GM04504 (cell line): ENCODE measurements at regions not wholly inside any gene's neighbourhood (a gene's known extent, or its start where the extent isn't known, plus 50 kb on each side); places are given as distances from the start of the nearest gene placed in this dataset.
A peak's percentile ranks its signal among the peaks of the same experiment; 100 is the strongest.
"Not testable (repeated sequence)": the region's sequence is repeated elsewhere in the genome, so short reads cannot be mapped to it uniquely, and the experiment has no call there.

ENCODE experiments used
- DNase-seq: peaks from one replicate; pipeline ENCODE4 v3.0.0-alpha.2; 2012; ENCODE audit warnings: low read depth

DNA sequence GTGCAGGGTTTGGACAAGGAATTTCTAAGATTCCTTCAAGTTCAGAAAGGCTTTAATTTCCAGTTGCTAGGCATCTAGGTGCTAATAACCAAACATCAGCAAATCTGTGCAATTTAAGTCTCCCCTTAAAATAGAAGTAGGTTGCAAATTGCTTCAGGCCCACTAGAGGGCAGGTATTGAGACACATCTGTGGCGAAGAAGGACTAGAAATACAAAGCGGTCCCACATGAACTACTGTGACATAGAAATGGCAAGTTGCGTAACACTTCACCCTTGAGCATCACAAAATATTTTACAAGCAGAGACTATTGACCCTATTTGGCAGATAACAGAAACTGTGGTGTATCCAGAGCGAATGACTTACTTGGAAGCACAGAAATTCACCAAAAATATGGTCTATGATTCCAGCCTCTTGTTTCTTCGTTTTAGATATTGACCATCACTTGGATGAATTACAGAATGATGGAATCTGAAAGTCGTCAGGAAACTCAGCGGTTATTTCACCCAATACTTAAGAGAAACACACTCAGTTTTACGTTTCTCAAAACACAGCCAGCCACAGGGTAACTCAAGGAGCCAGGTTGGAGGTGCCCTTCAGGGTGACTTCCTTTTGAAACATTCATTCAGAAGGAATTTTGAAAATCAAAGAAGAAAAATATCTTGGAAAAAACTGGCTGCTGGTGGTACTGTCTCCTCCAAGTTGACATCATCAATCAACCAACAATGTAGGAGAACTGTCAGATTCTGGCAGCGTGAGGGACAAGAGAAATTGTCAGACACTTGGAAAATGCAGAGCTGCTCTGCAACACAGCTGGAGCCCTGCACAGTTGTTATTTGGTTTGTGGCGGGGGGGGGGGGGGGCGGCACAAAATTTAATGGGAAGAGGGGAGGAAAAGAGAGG, 256.3 kb upstream of the MINDY3 start:
- DNase-seq = peak; percentile 1

DNA sequence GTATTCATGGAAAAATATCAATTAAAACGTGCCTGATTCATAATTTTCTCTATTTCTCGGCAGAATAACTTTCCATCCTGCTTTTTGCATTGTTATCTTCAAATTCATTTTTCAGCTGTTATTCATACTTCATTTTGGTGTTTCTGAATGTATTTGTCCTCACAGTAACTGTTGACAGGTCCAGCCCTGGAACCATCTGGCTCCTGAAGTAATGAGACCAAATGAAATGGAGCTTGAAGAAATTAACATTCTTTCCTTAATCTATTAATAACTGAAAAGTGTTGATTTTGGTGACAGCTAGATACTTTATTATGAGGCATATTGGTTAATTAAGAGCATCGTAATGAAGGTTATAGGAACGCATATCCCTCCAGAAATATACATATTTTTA, 257.0 kb upstream of the MINDY3 start:
- no peak for DNase-seq

DNA sequence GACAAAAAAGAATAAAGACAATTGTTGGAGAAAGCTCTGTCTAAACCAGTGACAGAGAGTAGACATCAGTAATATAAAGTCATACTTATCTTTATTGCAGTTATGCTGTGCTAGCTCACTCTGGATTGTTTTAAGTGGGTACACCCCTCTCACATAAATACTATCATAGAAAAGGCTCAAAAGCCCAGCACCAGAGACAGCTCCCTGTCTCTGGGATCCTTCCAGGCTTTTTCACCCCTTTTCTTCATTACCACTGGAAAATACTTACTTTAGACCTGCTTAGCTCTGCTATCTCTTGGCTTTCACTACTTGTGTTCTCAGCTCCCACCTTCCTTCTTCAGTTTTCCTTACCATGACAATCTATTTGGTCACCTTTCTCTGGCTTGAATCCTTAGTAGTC, 259.1 kb upstream of the MINDY3 start:
- DNase-seq = no peak

DNA sequence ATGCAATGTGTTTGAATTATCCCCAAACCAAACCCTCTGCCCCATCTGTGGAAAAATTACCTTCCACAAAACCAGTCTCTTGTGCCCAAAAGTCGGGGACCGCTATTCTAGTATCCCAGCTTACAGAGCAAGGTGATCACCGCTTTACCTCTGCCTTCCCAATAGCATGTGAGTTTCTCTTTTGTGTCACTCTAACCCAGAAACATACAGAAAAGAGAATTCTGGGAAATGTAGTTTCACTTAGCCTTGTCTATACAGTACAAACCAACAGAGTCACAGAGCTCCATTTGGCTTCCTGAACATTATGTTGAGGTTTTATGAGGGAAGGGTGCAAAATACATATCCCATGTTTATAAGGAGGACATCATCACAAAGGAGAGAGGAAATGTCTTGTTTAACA, 260.3 kb upstream of the MINDY3 start:
- DNase-seq = no peak

GRCh38 chr10:16141499-16141898, 281.2 kb upstream of the MINDY3 start:
- no peak for DNase-seq

DNA sequence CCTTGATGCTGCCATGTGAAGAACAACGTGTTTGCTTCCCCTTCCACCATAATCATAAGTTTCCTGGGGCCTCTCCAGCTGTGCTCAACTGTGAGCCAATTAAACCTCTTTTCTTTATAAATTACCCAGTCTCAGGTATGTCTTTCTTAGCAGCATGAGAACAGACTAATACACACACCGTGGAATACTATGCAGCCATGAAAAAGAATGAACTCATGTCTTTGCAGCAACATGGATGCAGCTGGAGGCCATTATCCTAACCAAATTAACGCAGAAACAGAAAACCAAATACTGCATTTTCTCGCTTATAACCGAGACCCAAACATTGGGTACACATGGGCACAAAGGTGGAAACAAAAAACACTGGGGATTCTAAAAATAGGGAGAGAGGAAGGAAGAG, 286.7 kb upstream of the MINDY3 start:
- DNase-seq = no peak

DNA sequence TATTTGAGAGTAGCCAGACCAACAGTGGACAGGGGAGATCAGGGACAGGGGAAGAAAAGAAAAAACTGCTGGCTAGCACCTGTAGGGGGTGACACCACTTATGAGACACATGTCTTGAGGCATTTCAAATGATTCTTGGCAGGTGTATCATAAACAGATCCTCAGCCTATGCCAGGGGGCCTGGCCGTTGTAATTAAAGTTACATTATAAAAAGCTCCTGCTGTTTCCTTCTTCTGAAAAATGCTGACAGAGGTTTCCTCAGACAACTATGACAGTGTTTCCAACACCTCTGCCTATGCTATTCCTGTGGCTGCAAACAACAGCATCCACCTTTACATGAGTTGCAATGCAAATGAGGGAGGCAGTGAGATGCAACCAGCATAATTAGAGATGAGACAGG, 281.0 kb upstream of the PTER start:
- DNase-seq = no peak

DNA sequence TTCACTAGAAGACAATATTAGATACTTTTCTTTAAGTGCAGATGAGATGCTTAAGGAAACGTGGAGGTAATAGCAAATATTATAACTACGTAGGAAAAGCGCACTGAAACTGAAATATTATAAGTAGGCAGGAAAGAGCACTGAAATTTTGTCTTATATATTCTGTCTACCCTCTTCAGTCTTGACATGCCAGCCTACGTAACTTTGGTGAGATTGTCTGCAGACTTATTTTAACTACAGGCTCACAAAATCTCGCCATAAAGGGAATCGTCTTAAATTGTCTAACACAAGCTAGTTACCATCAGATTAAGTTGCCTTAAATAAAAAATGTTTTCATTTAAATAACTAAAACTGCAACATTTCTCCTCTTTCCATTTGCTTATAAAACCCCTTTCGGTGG, 280.1 kb upstream of the PTER start:
- no peak for DNase-seq

- DNase-seq = not testable (repeated sequence)
These were observed 271.7 kb upstream of the PTER start for GRCh38 chr10:16165067-16165466.

GRCh38 chr10:16182144-16182543, 254.7 kb upstream of the PTER start:
- no peak for DNase-seq

DNA sequence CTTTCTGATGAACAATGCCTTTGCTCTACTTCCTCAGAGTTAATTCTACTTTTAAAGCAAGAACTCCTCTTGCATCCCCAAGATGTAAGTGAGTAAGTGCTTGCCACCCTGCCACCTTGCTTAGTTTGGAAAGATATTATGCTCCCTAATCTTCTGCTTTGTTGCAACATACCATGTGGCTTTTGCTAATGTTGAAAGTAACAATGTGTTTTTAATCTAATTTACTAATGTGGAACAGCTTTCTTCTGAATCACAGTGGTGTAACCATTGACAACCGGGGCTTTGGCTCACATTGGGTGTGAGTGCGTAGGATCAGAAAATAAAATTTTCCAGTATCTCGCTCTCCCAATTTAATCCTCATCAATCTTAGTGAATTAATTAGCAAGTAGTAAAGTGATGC, 254.1 kb upstream of the PTER start:
- DNase-seq = no peak

GRCh38 chr10:16184096-16184597, 252.7 kb upstream of the PTER start:
- DNase-seq = no peak

DNA sequence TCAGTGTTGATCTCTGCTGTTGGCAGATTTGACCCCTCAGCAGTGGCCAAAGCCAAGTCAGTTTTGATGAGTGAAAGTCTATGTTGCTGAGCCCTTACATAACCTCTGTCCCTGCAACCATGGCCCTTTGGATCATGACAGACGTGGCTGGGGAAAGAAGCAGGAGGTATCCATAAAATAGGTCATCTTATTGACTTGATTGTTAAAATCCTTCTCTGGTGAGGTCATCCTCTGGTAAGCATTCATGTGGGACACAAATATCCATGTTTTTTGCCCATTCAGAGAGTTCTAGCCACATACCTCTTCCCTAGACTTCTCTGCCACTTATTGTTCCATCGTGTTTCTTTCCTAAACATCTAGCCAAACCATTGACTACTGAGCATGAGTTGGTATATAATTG, 251.9 kb upstream of the PTER start:
- DNase-seq = no peak

GRCh38 chr10:16186564-16186963, 250.2 kb upstream of the PTER start:
- DNase-seq = no peak

- no peak for DNase-seq
These were observed 249.6 kb upstream of the PTER start for GRCh38 chr10:16187161-16187560.

DNA sequence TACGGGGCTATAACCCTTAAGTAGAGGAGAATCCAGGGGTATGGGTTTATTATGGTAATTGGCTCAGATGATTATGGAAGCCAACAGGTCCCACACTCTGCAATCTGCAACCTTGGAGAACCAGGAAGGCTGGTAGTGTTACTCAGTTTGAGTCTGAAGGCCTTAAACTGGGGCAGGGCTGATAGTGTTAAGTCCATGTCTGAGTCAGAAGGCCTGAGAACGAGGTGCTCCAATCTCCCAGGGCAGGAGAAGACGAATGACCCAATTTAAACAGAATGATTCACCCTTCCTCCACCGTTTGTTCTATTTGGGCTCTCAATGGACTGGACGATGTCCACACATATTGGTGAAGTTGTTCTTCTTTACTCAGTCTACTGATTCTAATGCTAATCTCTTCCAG, 244.5 kb upstream of the PTER start:
- no peak for DNase-seq

- DNase-seq = no peak
These were observed 243.6 kb upstream of the PTER start for GRCh38 chr10:16193241-16193640.

- DNase-seq = no peak
These were observed 241.5 kb upstream of the PTER start for GRCh38 chr10:16195178-16195769.

DNA sequence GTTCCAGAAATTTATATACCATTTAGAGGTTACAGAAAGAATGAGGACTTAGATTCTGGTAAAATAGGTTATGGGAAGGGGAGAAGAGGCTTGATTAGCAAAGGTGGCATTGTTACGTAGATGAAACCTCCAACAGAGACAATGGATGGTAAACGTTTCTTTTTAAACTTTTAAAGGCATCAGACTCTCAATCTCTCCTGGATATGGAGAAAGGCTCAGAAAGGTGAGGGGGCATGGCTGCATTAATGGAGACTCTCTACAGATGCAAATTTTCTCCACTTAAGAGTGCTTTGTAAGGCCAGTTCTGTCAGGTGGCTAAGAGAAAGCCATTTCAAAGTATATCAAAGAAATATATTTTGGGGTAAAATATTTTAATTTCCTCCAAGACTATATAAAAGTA, 240.9 kb upstream of the PTER start:
- DNase-seq = no peak

DNA sequence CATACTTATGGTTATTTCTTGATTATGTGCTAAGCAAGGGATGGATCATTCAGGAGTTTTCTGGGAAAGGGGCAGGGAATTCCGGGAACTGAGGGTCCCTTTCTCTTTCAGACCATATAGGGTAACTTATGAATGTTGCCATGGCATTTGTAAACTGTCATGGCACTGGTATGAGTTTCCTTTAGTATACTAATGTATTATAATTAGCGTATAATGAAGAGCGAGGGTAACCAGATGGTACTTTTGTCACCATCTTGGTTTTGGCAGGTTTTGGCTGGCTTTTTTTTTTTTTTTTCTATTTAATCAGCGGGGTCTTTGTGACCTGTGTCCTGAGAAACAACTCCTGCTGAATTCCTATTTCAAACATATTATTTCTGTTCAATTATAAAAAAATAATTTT, 237.6 kb upstream of the PTER start:
- no peak for DNase-seq

DNA sequence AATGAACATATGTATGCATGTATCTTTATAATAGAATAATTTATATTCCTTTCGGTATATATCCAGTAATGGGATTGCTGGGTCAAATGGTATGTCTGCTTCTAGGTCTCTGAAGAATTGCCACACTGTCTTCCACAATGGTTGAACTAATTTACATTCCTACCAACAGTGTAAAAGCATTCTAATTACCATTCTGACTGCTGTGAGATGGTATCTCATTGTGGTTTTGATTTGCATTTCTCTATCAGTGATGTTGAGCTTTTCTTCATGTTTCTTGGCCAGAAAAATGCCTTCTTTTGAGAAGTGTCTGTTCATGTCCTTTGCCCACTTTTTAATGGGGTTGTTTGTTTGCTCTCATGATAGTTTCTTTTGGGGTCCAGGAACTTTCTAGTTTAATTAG, 213.2 kb upstream of the PTER start:
- not testable (repeated sequence) for DNase-seq

- no peak for DNase-seq
These were observed 209.1 kb upstream of the PTER start for GRCh38 chr10:16227674-16228073.

DNA sequence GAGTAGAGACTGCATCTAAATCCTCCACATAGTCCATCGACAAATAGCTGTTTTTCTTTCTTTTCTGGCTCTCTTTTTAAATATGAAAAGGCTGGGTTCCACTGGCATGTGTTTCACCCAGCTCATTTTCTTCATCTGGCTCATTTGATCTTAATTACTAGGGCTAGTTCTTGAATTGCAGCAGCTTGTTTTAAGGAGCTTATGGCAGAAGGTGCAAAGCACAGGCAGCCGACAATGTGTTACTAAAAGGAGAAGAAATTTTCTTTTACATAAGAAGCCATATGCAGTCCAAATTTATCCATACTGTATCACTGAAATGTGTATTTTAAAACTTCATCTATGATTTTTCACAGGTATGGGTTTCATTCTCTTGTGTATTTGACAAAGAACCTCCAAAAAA, 205.6 kb upstream of the PTER start:
- no peak for DNase-seq
